ENCODE measurements at regions not wholly inside any gene's neighbourhood (a gene's known extent, or its start where the extent isn't known, plus 50 kb on each side); places are given as distances from the start of the nearest gene placed in this dataset.
A peak's percentile ranks its signal among the peaks of the same experiment; 100 is the strongest.

GRCh38 chr1:234875953-234876855 is 252.4 kb downstream of the TOMM20 start (continued):
- peak in 1 of 3 experiments; percentile 31; a peak in 1 of 6 replicates for TF ChIP-seq CTCF (IDR thresholded peaks at IDR 0.05 in 2 of 3, conservative IDR thresholded peaks at IDR 0.05 in 1 of 3; ENCODE audit: insufficient read depth in 2 of 3, low read depth in 1 of 3, low read length in 3 of 3)
- peak; percentile 92 for TF ChIP-seq MEIS2 (IDR thresholded peaks at IDR 0.05; ENCODE audit: partially characterized antibody)
- TF ChIP-seq MITF (IDR thresholded peaks at IDR 0.05) = peak; percentile 89
- TF ChIP-seq PATZ1 (CRISPR knock-in tag; IDR thresholded peaks at IDR 0.05; ENCODE audit: borderline replicate concordance) = 0 out of 2 replicates have a peak, but pooled peaks have one; percentile 2
- TF ChIP-seq RNF219 (CRISPR knock-in tag; IDR thresholded peaks at IDR 0.05) = no peak
- TF ChIP-seq GTF2A2 (tag; IDR thresholded peaks at IDR 0.05) = 0 out of 2 replicates have a peak, but pooled peaks have one; percentile 15
- 0 out of 2 replicates have a peak, but pooled peaks have one; percentile 65 for TF ChIP-seq ZNF77 (CRISPR knock-in tag; IDR thresholded peaks at IDR 0.05)
- peak; percentile 98 for TF ChIP-seq NCOA1 (IDR thresholded peaks at IDR 0.05; ENCODE audit: low read depth)
- no peak for TF ChIP-seq ELK1 (CRISPR knock-in tag; IDR thresholded peaks at IDR 0.05)
- peak; percentile 83; the same call in 1 of the 2 replicates for TF ChIP-seq DDX20 (tag; IDR thresholded peaks at IDR 0.05; ENCODE audit: low read depth)
- TF ChIP-seq RNF2 (IDR thresholded peaks at IDR 0.05) = peak; percentile 100
- no peak for TF ChIP-seq STAT5B (CRISPR knock-in tag; IDR thresholded peaks at IDR 0.05)
- no peak for TF ChIP-seq HNRNPH1 (optimal IDR thresholded peaks at IDR 0.05; ENCODE audit: low read depth, low read length)
- TF ChIP-seq TEAD2 (tag; IDR thresholded peaks at IDR 0.05) = peak; percentile 72
- no peak; the same call in 1 of the 2 replicates for TF ChIP-seq ZNF263 (CRISPR knock-in tag; IDR thresholded peaks at IDR 0.05; ENCODE audit: borderline replicate concordance)
- peak; percentile 99 for TF ChIP-seq POLR2AphosphoS5 (IDR thresholded peaks at IDR 0.05; ENCODE audit: control insufficient read depth, insufficient read depth, low read depth, low read length)
- peak; percentile 98 for TF ChIP-seq FOSL1 (tag; conservative IDR thresholded peaks at IDR 0.05)
- TF ChIP-seq SRSF1 (IDR thresholded peaks at IDR 0.05; ENCODE audit: low read depth, low read length) = no peak
- TF ChIP-seq YBX1 (IDR thresholded peaks at IDR 0.05) = no peak

All from K562 (cell line).